K562 (cell line): ENCODE measurements at regions not wholly inside any gene's neighbourhood (a gene's known extent, or its start where the extent isn't known, plus 50 kb on each side); places are given as distances from the start of the nearest gene placed in this dataset.

Source experiments
- ATAC-seq: fragments of 200-7000 bp; cut with Tn5 transposase; 3 replicates; pipeline ENCODE4 v1.9.1; 2020; ENCODE audit warnings: moderate library complexity
- BruUV-seq: library from RNA; stranded (reverse); fragments of 400-500 nt; replicated peaks from 2 replicates; lab custom pipeline; 2021; lab: Mats Ljungman, UMichigan
- CTCF ChIA-PET: fragments of 300-600 bp; formaldehyde crosslinking; extraction: SDS; loops from one replicate; lab custom pipeline; 2021; ENCODE audit warnings: low intra/inter-chr PET ratio; lab: Yijun Ruan, JAX
- POLR2A ChIA-PET: fragments of 300-600, 350-650 bp; sonication (Branson Sonifier 250); formaldehyde crosslinking; extraction: SDS; loops from one replicate; lab custom pipeline; 2021; ENCODE audit warnings: antibody characterized with exemption, inconsistent platforms; lab: Yijun Ruan, JAX
- DNase-seq, 4 experiments: peaks; one replicate each; pipeline versions ENCODE4 v3.0.0 to v3.0.0-alpha.2; 2011 to 2018; ENCODE audit warnings: low spot score in 3 of 4, mixed read lengths in 3 of 4; ENCODE audit errors: extremely low read depth in 1 of 4
- FAIRE-seq: peaks from 2 replicates; lab custom pipeline; 2011; peaks lifted over from hg19 to GRCh38; lab: Jason Lieb, UNC
- H2AFZ ChIP-seq: 2 replicates; pipeline ENCODE4 v1.6.0; 2011; ENCODE audit warnings: low read depth, low read length, control low read depth, inconsistent platforms
- H3K27ac ChIP-seq: fragments of 200-600 bp; 3 replicates; pipeline ENCODE4 v1.8.0; 2011; ENCODE audit warnings: low read depth, mild to moderate bottlenecking, control low read depth, inconsistent platforms, low read length, moderate library complexity, mixed read lengths; ENCODE audit errors: extremely low read depth
- H3K27me3 ChIP-seq, 2 experiments: fragments of 300-600 bp in 1 of 2; 2 replicates in 1 of 2; 3 replicates in 1 of 2; pipeline versions ENCODE4 v1.6.0 to v1.8.0; 2011; ENCODE audit warnings: inconsistent platforms in 2 of 2, low read length in 2 of 2, mild to moderate bottlenecking in 1 of 2, mixed read lengths in 1 of 2, moderate library complexity in 1 of 2; ENCODE audit not compliant: control insufficient read depth in 2 of 2, insufficient read depth in 2 of 2
- H3K36me3 ChIP-seq: fragments of 300-600 bp; 3 replicates; pipeline ENCODE4 v1.8.0; 2011; ENCODE audit warnings: mild to moderate bottlenecking, low read length, inconsistent platforms; ENCODE audit not compliant: control insufficient read depth, insufficient read depth
- H3K4me1 ChIP-seq, 2 experiments: fragments of 200-600 bp in 1 of 2; replicated peaks in 1 of 2; 2 replicates in 1 of 2; 3 replicates in 1 of 2; pipeline versions ENCODE4 v1.5.1 to v1.8.0; 2011; ENCODE audit warnings: inconsistent platforms in 2 of 2, low read length in 2 of 2, mild to moderate bottlenecking in 1 of 2, mixed read lengths in 1 of 2, moderate library complexity in 1 of 2; ENCODE audit not compliant: control insufficient read depth in 2 of 2, insufficient read depth in 2 of 2
- H3K4me2 ChIP-seq: 2 replicates; pipeline ENCODE4 v1.6.1; 2011; ENCODE audit warnings: low read length, control low read depth, inconsistent platforms, mixed read lengths; ENCODE audit not compliant: insufficient read depth
- H3K4me3 ChIP-seq: fragments of 200-600 bp; sonication (generic), shearing (Covaris generic); 2 replicates; pipeline ENCODE4 v1.5.1; 2016; ENCODE audit warnings: control low read depth, inconsistent platforms
- H3K79me2 ChIP-seq: fragments of 200-600 bp; 3 replicates; pipeline ENCODE4 v1.8.0; 2011; ENCODE audit warnings: low read length, inconsistent platforms; ENCODE audit not compliant: control insufficient read depth, insufficient read depth
- H3K9ac ChIP-seq, 2 experiments: 2 replicates each; pipeline versions ENCODE4 v1.6.0 to v1.6.1; 2011; ENCODE audit warnings: low read depth in 2 of 2, low read length in 2 of 2, control low read depth in 1 of 2, inconsistent platforms in 1 of 2, mild to moderate bottlenecking in 1 of 2, mixed read lengths in 1 of 2; ENCODE audit not compliant: insufficient read depth in 1 of 2
- H3K9me1 ChIP-seq: one replicate; pipeline ENCODE4 v1.6.0; 2011; ENCODE audit warnings: inconsistent platforms, mild to moderate bottlenecking, low read length, moderate library complexity; ENCODE audit not compliant: control insufficient read depth, insufficient read depth
- H3K9me3 ChIP-seq: replicated peaks from 2 replicates; pipeline ENCODE4 v1.5.1; 2011; ENCODE audit warnings: low read depth, low read length, inconsistent platforms; ENCODE audit not compliant: control insufficient read depth, insufficient read depth
- H4K20me1 ChIP-seq: replicated peaks from 2 replicates; pipeline ENCODE4 v1.6.1; 2011; ENCODE audit warnings: low read length, inconsistent platforms, mixed read lengths; ENCODE audit not compliant: control insufficient read depth, insufficient read depth
- ARNT ChIP-seq, 2 experiments: fragments of 450-650 bp; IDR thresholded peaks; 2 replicates each; pipeline ENCODE4 v1.6.1; 2016; ENCODE audit warnings: mild to moderate bottlenecking in 1 of 2
- NFE2L1 ChIP-seq: fragments of 450-650 bp; IDR thresholded peaks from 2 replicates; pipeline ENCODE4 v1.6.1; 2016; ENCODE audit warnings: missing genetic modification characterization, low read depth, mild to moderate bottlenecking, missing compliant biosample characterization, moderate library complexity, borderline replicate concordance
- RBM17 ChIP-seq: fragments of 200-400 bp; formaldehyde crosslinking; IDR thresholded peaks from 2 replicates; pipeline ENCODE4 v1.6.1; 2017; ENCODE audit warnings: low read depth, mild to moderate bottlenecking, low read length, borderline replicate concordance
- ZBTB8A ChIP-seq: fragments of 450-650 bp; IDR thresholded peaks from 2 replicates; pipeline ENCODE4 v1.6.1; 2018; ENCODE audit warnings: mild to moderate bottlenecking, moderate library complexity; ENCODE audit not compliant: partially characterized antibody
- ZNF398 ChIP-seq: fragments of 250-450 bp; sonication (Bioruptor Pico); IDR thresholded peaks from 2 replicates; pipeline ENCODE4 v1.8.0; 2021; ENCODE audit warnings: moderate library complexity, mild to moderate bottlenecking, inconsistent platforms
- ZNF512 ChIP-seq: IDR thresholded peaks from 2 replicates; pipeline ENCODE4 v1.6.1; 2016; ENCODE audit warnings: missing genetic modification characterization, missing compliant biosample characterization
- ZNF639 ChIP-seq, 2 experiments: fragments of 200-800 bp in 1 of 2; sonication (Bioruptor generic) in 1 of 2; sonication (generic) in 1 of 2; formaldehyde crosslinking in 1 of 2; IDR thresholded peaks in 1 of 2; conservative IDR thresholded peaks in 1 of 2; 2 replicates each; pipeline versions ENCODE4 v1.5.0 to v1.6.1; 2016 to 2020; ENCODE audit warnings: missing compliant biosample characterization in 1 of 2, missing genetic modification characterization in 1 of 2, missing genetic modification reagents in 1 of 2
- WGBS: fragments of 100-300 bp; shearing (Covaris generic); methylation state at CpG from one replicate; pipeline ENCODE4 v1.1.6; 2016; ENCODE audit warnings: low coverage, mixed read lengths; ENCODE audit not compliant: insufficient coverage; ENCODE audit errors: missing lambda C conversion rate; 5-methylcytosine and 5-hydroxymethylcytosine counted together
- in situ Hi-C: fragments of 300-500 bp; cut with MboI; formaldehyde crosslinking; loops from 4 replicates; pipeline ENCODE4 v1.15.0; 2018; ENCODE audit warnings: inconsistent platforms, mixed read lengths
- intact Hi-C: fragments of 100-400 bp; cut with micrococcal nuclease; formaldehyde crosslinking; loops from 2 replicates; pipeline ENCODE4 v1.14.2; 2022
- TF ChIP-seq, protein P1 (sequence below), 2 experiments: fragments of 250-450 bp in 1 of 2; fragments of 450-650 bp in 1 of 2; sonication (Bioruptor Pico) in 1 of 2; IDR thresholded peaks; 2 replicates each; pipeline versions ENCODE4 v1.6.1 to v1.8.0; 2016 to 2021; ENCODE audit warnings: mild to moderate bottlenecking in 2 of 2, moderate library complexity in 2 of 2, missing compliant biosample characterization in 1 of 2, missing genetic modification characterization in 1 of 2

GRCh38 chr13:78770601-78771000 lies 111.6 kb upstream of the OBI1 start:
- H3K79me2 ChIP-seq, result no peaks in the 10 kb centered on the region
- H3K4me1 ChIP-seq, result no peaks in the 10 kb centered on the region
- BruUV-seq, result no TSS peak
- intact Hi-C loops (no loop called here), in situ Hi-C loops (no loop called here)
- H3K4me3 ChIP-seq, result no peak overlapping the region
- no peak overlapping the region for H3K4me2 ChIP-seq
- ATAC-seq (no peak), DNase-seq (no peak), FAIRE-seq (no peak)
- ChIA-PET CTCF (no interaction called here), POLR2A (no interaction called here)
- H3K27ac ChIP-seq, result no peak overlapping the region
- H3K9me3 ChIP-seq, result no peaks in the 10 kb centered on the region
- H3K9ac ChIP-seq, result no peak overlapping the region
- H3K27me3 ChIP-seq, result no peaks in the 10 kb centered on the region
- H4K20me1 ChIP-seq, result no peaks in the 10 kb centered on the region
- no peak overlapping the region for H2AFZ ChIP-seq
- TF ChIP-seq ARNT (IDR thresholded peaks at IDR 0.05) (no peak), ZNF639 (CRISPR knock-in tag; conservative IDR thresholded peaks at IDR 0.05 in 1 of 2, IDR thresholded peaks at IDR 0.05 in 1 of 2) (no peak), RBM17 (no peak), ZNF512 (tag) (no peak), ZNF398 (CRISPR knock-in tag) (no peak), ZBTB8A (no peak), NFE2L1 (no peak)
- TF ChIP-seq, protein P1, sequence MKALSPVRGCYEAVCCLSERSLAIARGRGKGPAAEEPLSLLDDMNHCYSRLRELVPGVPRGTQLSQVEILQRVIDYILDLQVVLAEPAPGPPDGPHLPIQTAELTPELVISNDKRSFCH (CRISPR knock-in tag; IDR thresholded peaks at IDR 0.05), result no peak
- TF ChIP-seq, protein P1 (tag; IDR thresholded peaks at IDR 0.05), result no peak
- no peaks in the 10 kb centered on the region for H3K36me3 ChIP-seq
- 0% methylated on average over 1 of the region's 1 CpG for WGBS
- no peaks in the 10 kb centered on the region for H3K9me1 ChIP-seq
